Testis (tissue), 2 donors: ENCODE measurements at regions not wholly inside any gene's neighbourhood (a gene's known extent, or its start where the extent isn't known, plus 50 kb on each side); places are given as distances from the start of the nearest gene placed in this dataset.

Experiments used
- DNase-seq: peaks from one replicate; pipeline ENCODE4 v3.0.0-alpha.2; 2019
- H3K27ac ChIP-seq, 2 donors: fragments of 200-600 bp; sonication (generic); one replicate each; pipeline ENCODE4 v1.5.1; 2019
- H3K27me3 ChIP-seq: fragments of 200-600 bp; sonication (generic); one replicate; pipeline ENCODE4 v1.5.1; 2019
- H3K36me3 ChIP-seq: fragments of 200-600 bp; sonication (generic); one replicate; pipeline ENCODE4 v1.5.1; 2017; ENCODE audit warnings: low read depth; ENCODE audit errors: missing control alignments
- H3K4me1 ChIP-seq: fragments of 200-600 bp; sonication (generic); one replicate; pipeline ENCODE4 v1.5.1; 2019
- H3K4me3 ChIP-seq, 2 donors: fragments of 200-600 bp; sonication (generic); one replicate each; pipeline ENCODE4 v1.5.1; 2017 to 2019
- H3K9me3 ChIP-seq: fragments of 200-600 bp; sonication (generic); one replicate; pipeline ENCODE4 v1.5.1; 2017
- POLR2A ChIP-seq: fragments of 450-650 bp; IDR thresholded peaks from one replicate; pipeline ENCODE4 v1.6.1; 2017; ENCODE audit warnings: antibody characterized with exemption, mild to moderate bottlenecking, moderate library complexity
- WGBS, 2 donors: methylation state at CpG; one replicate each; pipeline ENCODE4 v1.1.5; 2018; 5-methylcytosine and 5-hydroxymethylcytosine counted together
- intact Hi-C: fragments of 100-400 bp; cut with DNase I; formaldehyde crosslinking; loops from one replicate; pipeline ENCODE4 v1.15.1; 2023; ENCODE audit warnings: low total_unique reads
- TF ChIP-seq, protein P1 (sequence below), 3 experiments: fragments of 450-650 bp in 2 of 3; fragments of 200-600 bp in 1 of 3; sonication (generic) in 1 of 3; IDR thresholded peaks; one replicate each; pipeline ENCODE4 v1.5.1; 2016 to 2019; ENCODE audit warnings: antibody characterized with exemption in 3 of 3, mild to moderate bottlenecking in 2 of 3, moderate library complexity in 1 of 3

DNA sequence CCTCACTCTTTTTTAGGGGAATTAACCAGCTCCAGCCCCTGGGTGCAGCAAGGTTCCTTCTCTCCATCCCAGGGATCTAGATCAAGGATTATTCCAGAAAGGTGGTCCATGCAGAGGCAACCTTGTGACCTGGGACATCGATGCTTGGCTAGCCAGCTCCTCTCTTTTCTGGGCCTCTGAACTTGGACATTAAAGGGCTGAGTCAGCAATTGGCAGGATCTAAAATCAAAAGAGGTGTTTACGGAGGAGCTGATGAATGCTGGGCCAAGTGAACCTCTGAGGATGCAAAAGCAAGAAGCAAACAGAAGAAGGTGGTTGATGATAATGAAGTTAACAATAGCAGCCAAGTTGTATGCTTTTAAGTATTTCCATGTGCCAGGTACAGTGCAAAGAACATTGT is 207.0 kb downstream of the MAF start:
- TF ChIP-seq, protein P1, sequence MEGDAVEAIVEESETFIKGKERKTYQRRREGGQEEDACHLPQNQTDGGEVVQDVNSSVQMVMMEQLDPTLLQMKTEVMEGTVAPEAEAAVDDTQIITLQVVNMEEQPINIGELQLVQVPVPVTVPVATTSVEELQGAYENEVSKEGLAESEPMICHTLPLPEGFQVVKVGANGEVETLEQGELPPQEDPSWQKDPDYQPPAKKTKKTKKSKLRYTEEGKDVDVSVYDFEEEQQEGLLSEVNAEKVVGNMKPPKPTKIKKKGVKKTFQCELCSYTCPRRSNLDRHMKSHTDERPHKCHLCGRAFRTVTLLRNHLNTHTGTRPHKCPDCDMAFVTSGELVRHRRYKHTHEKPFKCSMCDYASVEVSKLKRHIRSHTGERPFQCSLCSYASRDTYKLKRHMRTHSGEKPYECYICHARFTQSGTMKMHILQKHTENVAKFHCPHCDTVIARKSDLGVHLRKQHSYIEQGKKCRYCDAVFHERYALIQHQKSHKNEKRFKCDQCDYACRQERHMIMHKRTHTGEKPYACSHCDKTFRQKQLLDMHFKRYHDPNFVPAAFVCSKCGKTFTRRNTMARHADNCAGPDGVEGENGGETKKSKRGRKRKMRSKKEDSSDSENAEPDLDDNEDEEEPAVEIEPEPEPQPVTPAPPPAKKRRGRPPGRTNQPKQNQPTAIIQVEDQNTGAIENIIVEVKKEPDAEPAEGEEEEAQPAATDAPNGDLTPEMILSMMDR (IDR thresholded peaks at IDR 0.05), result no peak
- TF ChIP-seq POLR2A, result no peak
- Histone ChIP-seq H3K27ac (no peak overlapping the region), H3K4me1 (no peaks in the 10 kb centered on the region), H3K27me3 (no peaks in the 10 kb centered on the region), H3K9me3 (no peaks in the 10 kb centered on the region), H3K36me3 (no peaks in the 10 kb centered on the region), H3K4me3 (no peak overlapping the region)
- intact Hi-C loops, result no loop called here
- 72 to 80% methylated on average over 2 of the region's 2 CpGs for WGBS, 2 donors
- DNase-seq, result no peak

DNA sequence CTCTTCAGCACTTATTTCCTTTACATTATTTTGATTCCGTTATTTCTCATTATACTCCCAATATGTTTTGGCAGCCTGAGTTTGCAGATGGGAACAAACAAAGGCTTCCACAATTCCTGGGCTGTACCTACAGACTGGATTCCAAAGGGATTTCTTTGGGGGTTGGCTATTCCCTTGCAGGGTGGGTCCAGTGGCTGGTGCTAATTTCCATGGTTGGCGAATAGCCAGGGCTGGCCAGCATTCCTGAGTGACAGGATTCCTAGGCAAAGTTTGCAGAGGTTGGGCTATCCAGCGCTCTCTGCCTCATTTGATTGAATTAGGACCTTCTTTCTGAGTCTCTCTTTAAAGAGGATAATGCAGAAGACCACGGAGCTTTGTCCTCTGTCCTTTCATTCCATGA is 207.4 kb downstream of the MAF start:
- DNase-seq, result no peak
- WGBS, 2 donors, result 80 to 91% methylated on average over 4 of the region's 4 CpGs
- no peak for TF ChIP-seq POLR2A
- TF ChIP-seq, protein P1 (IDR thresholded peaks at IDR 0.05), result no peak
- Histone ChIP-seq H3K27me3 (no peaks in the 10 kb centered on the region), H3K27ac (no peak overlapping the region), H3K4me3 (no peak overlapping the region), H3K4me1 (no peaks in the 10 kb centered on the region), H3K9me3 (no peaks in the 10 kb centered on the region), H3K36me3 (no peaks in the 10 kb centered on the region)
- intact Hi-C loops, result no loop called here

DNA sequence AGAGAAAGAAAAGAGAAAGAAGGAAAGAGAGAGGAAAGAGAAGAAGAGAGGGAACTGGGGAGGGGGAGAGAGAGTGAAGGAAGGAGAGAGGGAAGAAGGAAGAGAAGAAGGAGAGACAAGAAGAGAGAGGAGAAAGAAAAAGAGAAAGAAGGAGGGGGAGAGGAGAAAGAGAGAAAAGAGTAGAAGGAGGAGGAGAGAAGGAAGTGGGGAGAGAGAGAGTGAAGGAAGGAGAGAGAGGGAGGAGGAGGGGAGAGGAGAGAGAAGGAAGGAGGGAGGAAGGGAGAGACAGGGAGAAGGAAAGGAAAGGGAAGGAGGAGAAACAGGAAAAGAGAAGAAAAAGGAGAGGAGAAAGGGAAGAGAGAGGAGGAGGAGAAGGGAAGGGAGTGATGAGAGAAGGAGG is 208.5 kb downstream of the MAF start:
- intact Hi-C loops, result no loop called here
- H3K4me3 ChIP-seq, result no peak overlapping the region
- H3K36me3 ChIP-seq, result no peaks in the 10 kb centered on the region
- no peaks in the 10 kb centered on the region for H3K27me3 ChIP-seq
- H3K27ac ChIP-seq, result no peak overlapping the region
- TF ChIP-seq, protein P1 (IDR thresholded peaks at IDR 0.05), result no peak
- TF ChIP-seq POLR2A, result no peak
- no peak for DNase-seq
- no peaks in the 10 kb centered on the region for H3K9me3 ChIP-seq
- H3K4me1 ChIP-seq, result no peaks in the 10 kb centered on the region

DNA sequence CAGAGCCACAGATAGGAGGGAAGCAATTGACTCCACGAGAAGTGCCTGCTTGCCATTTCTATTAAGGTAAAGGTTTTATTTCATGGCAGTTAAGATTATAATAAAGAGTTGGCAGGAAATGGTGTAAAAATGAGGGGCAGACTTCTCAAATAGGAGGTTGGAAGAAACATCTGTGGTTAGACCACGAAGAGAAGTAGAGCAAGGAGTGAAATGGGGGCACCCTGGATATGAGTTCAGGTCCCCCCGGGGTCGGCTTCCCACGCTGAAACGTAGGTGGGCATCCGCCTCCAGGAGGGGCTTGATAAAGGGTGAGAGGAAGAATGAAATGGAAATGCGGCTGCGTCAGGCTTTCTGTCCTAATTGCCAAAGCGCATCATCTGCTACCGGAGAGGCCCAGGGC is 209.1 kb downstream of the MAF start:
- TF ChIP-seq, protein P1 (IDR thresholded peaks at IDR 0.05), result no peak
- TF ChIP-seq POLR2A, result no peak
- H3K9me3 ChIP-seq, result no peaks in the 10 kb centered on the region
- no peaks in the 10 kb centered on the region for H3K27me3 ChIP-seq
- no peak overlapping the region for H3K4me3 ChIP-seq
- H3K36me3 ChIP-seq, result no peaks in the 10 kb centered on the region
- WGBS, 2 donors, result 89 to 92% methylated on average over 11 of the region's 11 CpGs
- no peaks in the 10 kb centered on the region for H3K4me1 ChIP-seq
- DNase-seq, result no peak
- intact Hi-C loops, result no loop called here
- H3K27ac ChIP-seq, result no peak overlapping the region

DNA sequence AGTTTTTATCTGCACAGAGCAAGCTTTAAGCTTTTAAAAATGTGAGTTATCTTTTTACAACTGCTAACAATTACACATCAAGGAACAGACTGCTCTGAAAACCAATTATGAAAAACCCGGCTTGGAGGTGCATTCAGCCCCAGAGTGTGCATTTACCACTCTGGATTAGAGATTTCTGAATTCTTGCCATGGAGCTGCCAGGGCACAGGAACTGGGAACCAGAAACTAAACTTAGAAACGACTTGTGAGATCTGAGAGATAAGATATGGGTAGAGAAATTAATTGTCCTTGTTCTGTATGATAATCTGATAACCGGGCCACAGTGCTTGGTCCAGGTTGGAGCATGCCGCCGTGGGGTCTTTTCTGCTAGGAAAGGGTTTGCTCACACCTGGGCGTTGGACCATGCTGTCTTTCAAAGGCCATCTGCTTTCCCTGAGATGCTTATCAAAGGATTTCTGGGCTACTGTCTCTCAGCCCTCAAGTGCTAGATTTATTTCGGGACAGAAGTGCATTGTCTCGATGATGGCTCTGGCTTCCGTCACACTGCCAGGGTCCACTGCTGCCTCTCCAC is 210.0 kb downstream of the MAF start:
- intact Hi-C loops, result no loop called here
- 70 to 79% methylated on average over 9 of the region's 9 CpGs for WGBS, 2 donors

More for the DNA sequence above, 210.0 kb downstream of the MAF start:
- H3K9me3 ChIP-seq, result no peaks in the 10 kb centered on the region
- H3K36me3 ChIP-seq, result no peaks in the 10 kb centered on the region
- TF ChIP-seq POLR2A, result no peak
- TF ChIP-seq, protein P1 (IDR thresholded peaks at IDR 0.05), result no peak
- no peak for DNase-seq
- H3K4me1 ChIP-seq, result no peaks in the 10 kb centered on the region
- no peak overlapping the region for H3K27ac ChIP-seq
- H3K27me3 ChIP-seq, result no peaks in the 10 kb centered on the region
- no peak overlapping the region for H3K4me3 ChIP-seq
